Calu3 (cell line): ENCODE measurements at regions not wholly inside any gene's neighbourhood (a gene's known extent, or its start where the extent isn't known, plus 50 kb on each side); places are given as distances from the start of the nearest gene placed in this dataset.

Experiments used
- BruUV-seq: library from RNA; stranded (reverse); fragments of 400-500 nt; replicated peaks from 2 replicates; lab custom pipeline; 2021; lab: Mats Ljungman, UMichigan
- CTCF ChIA-PET: fragments of 300-600 bp; sonication (Branson Sonifier 250); formaldehyde crosslinking; loops from one replicate; lab custom pipeline; 2022; ENCODE audit warnings: antibody characterized with exemption; lab: Charles Lee
- DNase-seq: peaks from one replicate; pipeline ENCODE4 v3.0.0; 2022
- H3K27ac Mint-ChIP-seq: one replicate; pipeline ENCODE4 v1.8.0; 2022; ENCODE audit warnings: mixed read lengths; ENCODE audit not compliant: unreplicated experiment
- H3K27me3 Mint-ChIP-seq: one replicate; pipeline ENCODE4 v1.8.0; 2022; ENCODE audit warnings: mixed read lengths; ENCODE audit not compliant: unreplicated experiment
- H3K36me3 Mint-ChIP-seq: one replicate; pipeline ENCODE4 v1.8.0; 2022; ENCODE audit warnings: mild to moderate bottlenecking, moderate library complexity, mixed read lengths; ENCODE audit not compliant: insufficient read depth, unreplicated experiment
- H3K4me1 Mint-ChIP-seq: one replicate; pipeline ENCODE4 v1.8.0; 2022; ENCODE audit warnings: mild to moderate bottlenecking, low read depth, mixed read lengths; ENCODE audit not compliant: unreplicated experiment
- H3K4me3 Mint-ChIP-seq: one replicate; pipeline ENCODE4 v1.8.0; 2022; ENCODE audit warnings: mild to moderate bottlenecking, low read depth, moderate library complexity, mixed read lengths; ENCODE audit not compliant: unreplicated experiment
- H3K9me3 Mint-ChIP-seq: one replicate; pipeline ENCODE4 v1.8.0; 2022; ENCODE audit warnings: low read depth, mixed read lengths; ENCODE audit not compliant: unreplicated experiment
- CTCF ChIP-seq: fragments of 200-600 bp; IDR thresholded peaks from one replicate; pipeline ENCODE4 v1.8.0; 2022; ENCODE audit warnings: antibody characterized with exemption; ENCODE audit not compliant: unreplicated experiment
- intact Hi-C: fragments of 100-400 bp; cut with micrococcal nuclease; formaldehyde crosslinking; loops from one replicate; pipeline ENCODE4 v1.10.0; 2022; ENCODE audit not compliant: unreplicated experiment

GRCh38 chr6:113111550-113111949 is 745.6 kb upstream of the MARCKS start:
- Mint-ChIP-seq H3K4me3 (no peak overlapping the region), H3K9me3 (peaks cover 15% of the 10 kb centered on the region), H3K4me1 (no peaks in the 10 kb centered on the region), H3K27ac (no peak overlapping the region), H3K27me3 (peaks cover 8% of the 10 kb centered on the region), H3K36me3 (no peaks in the 10 kb centered on the region)
- intact Hi-C loops: no loop called here
- BruUV-seq: no TSS peak
- TF ChIP-seq CTCF: no peak
- CTCF ChIA-PET: no interaction called here
- DNase-seq: no peak

DNA sequence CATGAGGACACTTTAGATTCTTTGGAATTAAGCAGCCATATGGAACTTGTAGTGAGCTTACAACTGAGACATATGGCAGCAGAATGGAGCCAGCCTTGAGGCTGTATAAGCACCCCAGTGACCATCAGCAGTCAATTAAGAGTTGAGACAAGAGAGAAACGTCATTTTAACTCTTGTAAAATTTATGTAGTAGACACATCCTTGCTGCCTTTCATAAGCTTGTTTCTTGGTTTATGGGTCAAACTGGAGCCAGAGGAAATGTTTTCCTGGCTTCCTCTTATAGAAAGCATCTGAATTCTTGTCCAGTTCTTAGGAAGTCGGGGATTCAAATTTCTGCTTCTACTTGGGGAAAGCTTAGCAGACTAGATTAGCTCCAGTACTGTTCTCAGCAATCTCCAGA is 745.1 kb upstream of the MARCKS start:
- Mint-ChIP-seq H3K27ac (no peak overlapping the region), H3K4me1 (no peaks in the 10 kb centered on the region), H3K36me3 (no peaks in the 10 kb centered on the region), H3K27me3 (peaks cover 8% of the 10 kb centered on the region), H3K4me3 (no peak overlapping the region), H3K9me3 (peaks cover 17% of the 10 kb centered on the region)
- intact Hi-C loops: no loop called here
- no peak for DNase-seq
- no peak for TF ChIP-seq CTCF
- CTCF ChIA-PET: no interaction called here
- BruUV-seq: no TSS peak

DNA sequence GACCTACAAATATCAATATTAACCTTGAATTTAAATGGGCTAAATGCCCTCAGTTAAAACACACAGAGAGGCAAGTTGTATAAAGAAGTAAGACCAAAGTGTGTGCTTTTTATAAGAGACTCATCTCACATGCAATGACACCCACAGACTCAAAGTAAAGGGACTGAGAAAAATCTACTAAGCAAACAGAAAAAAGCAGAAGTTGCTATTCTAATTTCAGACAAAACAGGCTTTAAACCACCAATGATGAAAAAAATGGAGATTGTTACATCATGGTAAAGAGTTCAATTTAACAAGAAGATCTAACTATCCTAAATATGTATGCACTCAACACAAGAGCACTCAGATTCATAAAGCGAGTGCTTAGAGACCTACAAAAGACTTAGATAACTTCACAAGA is 741.9 kb upstream of the MARCKS start:
- Mint-ChIP-seq H3K4me3 (no peak overlapping the region), H3K27ac (no peak overlapping the region), H3K4me1 (peaks cover 9% of the 10 kb centered on the region), H3K36me3 (no peaks in the 10 kb centered on the region), H3K9me3 (peaks cover 24% of the 10 kb centered on the region), H3K27me3 (peaks cover 8% of the 10 kb centered on the region)
- intact Hi-C loops: no loop called here
- no peak for TF ChIP-seq CTCF
- DNase-seq: no peak
- CTCF ChIA-PET: no interaction called here
- no TSS peak for BruUV-seq

DNA sequence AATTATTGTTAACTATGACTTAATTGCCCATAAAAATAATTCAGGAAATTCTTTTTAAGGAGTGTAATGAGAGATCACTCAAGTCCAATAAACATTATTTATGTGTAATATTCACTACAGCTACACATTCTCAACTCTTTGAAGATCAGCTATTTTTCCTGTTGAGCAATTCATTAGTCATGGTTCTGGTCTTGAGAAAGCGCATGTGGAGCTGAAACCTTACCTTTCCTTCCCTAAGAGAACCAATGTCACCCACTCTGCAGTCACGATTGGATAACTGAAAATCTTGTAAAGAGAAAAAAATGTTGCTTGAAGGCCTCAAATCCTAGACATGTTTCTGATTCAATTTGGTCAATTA is 736.9 kb upstream of the MARCKS start:
- Mint-ChIP-seq H3K36me3 (no peaks in the 10 kb centered on the region), H3K9me3 (peaks cover 13% of the 10 kb centered on the region), H3K4me1 (peaks cover 30% of the 10 kb centered on the region), H3K27me3 (no peaks in the 10 kb centered on the region), H3K4me3 (no peak overlapping the region), H3K27ac (peak overlapping the region; percentile 37)
- DNase-seq: peak; percentile 26
- BruUV-seq: no TSS peak
- TF ChIP-seq CTCF: no peak
- intact Hi-C loops: loop anchor here (5.0 to 10.0 kb wide), 5 partner anchors 242 to 757 kb away; partner anchors contain the start of gene MARCKS
- CTCF ChIA-PET: interaction anchor here (1.1 kb wide), 1 partner anchor 738 kb away, joined by 6 read pairs; no protein-coding TSS in a partner anchor
